Erythroblast (primary cell): ENCODE measurements at regions not wholly inside any gene's neighbourhood (a gene's known extent, or its start where the extent isn't known, plus 50 kb on each side); places are given as distances from the start of the nearest gene placed in this dataset.

Experiments used
- GATA1 ChIP-seq: IDR thresholded peaks from 2 replicates; pipeline ENCODE4 v1.6.1; 2011; ENCODE audit warnings: low read depth, mild to moderate bottlenecking, control low read depth, low read length, moderate library complexity
- POLR2A ChIP-seq: IDR thresholded peaks from 2 replicates; pipeline ENCODE4 v1.6.1; 2011; ENCODE audit warnings: mild to moderate bottlenecking, low read length

DNA sequence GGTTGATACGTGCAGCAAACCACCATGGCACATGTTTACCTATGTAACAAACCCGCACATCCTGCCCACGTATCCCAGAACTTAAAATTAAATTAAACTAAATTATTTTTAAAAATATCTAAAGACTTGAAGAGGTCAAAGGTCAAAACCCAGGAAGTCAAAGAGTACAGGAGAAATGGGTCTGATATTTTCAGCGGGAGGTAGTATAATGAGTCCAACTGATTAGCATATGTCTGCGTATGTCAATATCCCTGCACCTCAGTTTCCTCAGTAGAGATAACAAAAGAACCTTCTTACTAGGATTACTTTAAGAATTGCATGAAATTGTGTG is 133.0 kb downstream of the TMEM26 start:
- TF ChIP-seq POLR2A: no peak
- no peak for TF ChIP-seq GATA1
